Activated T-helper 17 cell treated with anti-CD3 and anti-CD28 coated beads, Interleukin-2, amount 50 U/mL, for 72 hours (primary cell): ENCODE measurements at regions not wholly inside any gene's neighbourhood (a gene's known extent, or its start where the extent isn't known, plus 50 kb on each side); places are given as distances from the start of the nearest gene placed in this dataset.
"Not testable (repeated sequence)": the region's sequence is repeated elsewhere in the genome, so short reads cannot be mapped to it uniquely, and the experiment has no call there.

Experiments
- ATAC-seq: fragments of 150-1000 bp; cut with Tn5 transposase; replicated peaks from 2 replicates; pipeline ENCODE4 v1.10.0; 2021; ENCODE audit warnings: mild to moderate bottlenecking, moderate library complexity
- H3K27ac Mint-ChIP-seq: one replicate; pipeline ENCODE4 v1.8.0; 2022; ENCODE audit warnings: mixed read lengths
- H3K27me3 Mint-ChIP-seq: one replicate; pipeline ENCODE4 v1.8.0; 2022; ENCODE audit warnings: mixed read lengths
- H3K36me3 Mint-ChIP-seq: one replicate; pipeline ENCODE4 v1.8.0; 2022; ENCODE audit warnings: low read depth, mild to moderate bottlenecking, mixed read lengths
- H3K4me1 Mint-ChIP-seq: one replicate; pipeline ENCODE4 v1.8.0; 2022; ENCODE audit warnings: mixed read lengths
- H3K4me3 Mint-ChIP-seq: one replicate; pipeline ENCODE4 v1.8.0; 2022; ENCODE audit warnings: mild to moderate bottlenecking, mixed read lengths
- H3K9me3 Mint-ChIP-seq: one replicate; pipeline ENCODE4 v1.8.0; 2022; ENCODE audit warnings: mixed read lengths

GRCh38 chr4:40681600-40681999, 51.9 kb upstream of the RBM47 start:
- Mint-ChIP-seq H3K36me3 (no peaks in the 10 kb centered on the region), H3K9me3 (no peaks in the 10 kb centered on the region), H3K4me1 (no peaks in the 10 kb centered on the region), H3K4me3 (no peak overlapping the region), H3K27ac (no peak overlapping the region), H3K27me3 (no peaks in the 10 kb centered on the region)
- ATAC-seq, result no peak

- Mint-ChIP-seq H3K9me3 (no peaks in the 10 kb centered on the region), H3K4me1 (no peaks in the 10 kb centered on the region), H3K4me3 (no peak overlapping the region), H3K36me3 (no peaks in the 10 kb centered on the region), H3K27me3 (no peaks in the 10 kb centered on the region), H3K27ac (no peak overlapping the region)
- ATAC-seq, result peak; percentile 83
Observed at GRCh38 chr4:40682290-40683101, 52.8 kb upstream of the RBM47 start.

- H3K9me3 Mint-ChIP-seq, ATAC-seq, H3K27me3 Mint-ChIP-seq, H3K36me3 Mint-ChIP-seq, H3K4me3 Mint-ChIP-seq, H3K4me1 Mint-ChIP-seq: not testable (repeated sequence)
- H3K27ac Mint-ChIP-seq, result peak overlapping the region; percentile 28
Observed at GRCh38 chr4:40683536-40684145, 54.0 kb upstream of the RBM47 start.

- H3K4me3 Mint-ChIP-seq, result no peak overlapping the region
- peaks cover 4% of the 10 kb centered on the region for H3K36me3 Mint-ChIP-seq
- H3K9me3 Mint-ChIP-seq, result no peaks in the 10 kb centered on the region
- peak overlapping the region; percentile 28 for H3K27ac Mint-ChIP-seq
- peaks cover 5% of the 10 kb centered on the region for H3K4me1 Mint-ChIP-seq
- H3K27me3 Mint-ChIP-seq, result no peaks in the 10 kb centered on the region
- ATAC-seq, result no peak
Observed at GRCh38 chr4:40684404-40684803, 54.7 kb upstream of the RBM47 start.

GRCh38 chr4:40685300-40685699, 55.6 kb upstream of the RBM47 start:
- Mint-ChIP-seq H3K4me3 (no peak overlapping the region), H3K27ac (no peak overlapping the region), H3K36me3 (peaks cover 4% of the 10 kb centered on the region), H3K4me1 (peaks cover 5% of the 10 kb centered on the region), H3K27me3 (peaks cover 2% of the 10 kb centered on the region), H3K9me3 (no peaks in the 10 kb centered on the region)
- ATAC-seq, result no peak

GRCh38 chr4:40686081-40686913, 56.6 kb upstream of the RBM47 start:
- H3K27me3 Mint-ChIP-seq, result peaks cover 9% of the 10 kb centered on the region
- ATAC-seq, result no peak
- peaks cover 11% of the 10 kb centered on the region for H3K4me1 Mint-ChIP-seq
- H3K27ac Mint-ChIP-seq, result no peak overlapping the region
- peaks cover 4% of the 10 kb centered on the region for H3K36me3 Mint-ChIP-seq
- no peaks in the 10 kb centered on the region for H3K9me3 Mint-ChIP-seq
- H3K4me3 Mint-ChIP-seq, result no peak overlapping the region

- Mint-ChIP-seq H3K36me3 (peaks cover 4% of the 10 kb centered on the region), H3K27ac (peak overlapping the region; percentile 87), H3K4me3 (peak overlapping the region; percentile 66), H3K27me3 (peaks cover 9% of the 10 kb centered on the region), H3K9me3 (peaks cover 3% of the 10 kb centered on the region), H3K4me1 (peaks cover 11% of the 10 kb centered on the region)
- peak; percentile 18 for ATAC-seq
Observed at GRCh38 chr4:40687676-40688389, 58.2 kb upstream of the RBM47 start.

GRCh38 chr4:40688446-40689095, 58.9 kb upstream of the RBM47 start:
- H3K4me3 Mint-ChIP-seq, result peak overlapping the region; percentile 66
- H3K27me3 Mint-ChIP-seq, result peaks cover 9% of the 10 kb centered on the region
- H3K36me3 Mint-ChIP-seq, result peaks cover 4% of the 10 kb centered on the region
- peaks cover 3% of the 10 kb centered on the region for H3K9me3 Mint-ChIP-seq
- H3K27ac Mint-ChIP-seq, result peak overlapping the region; percentile 87
- ATAC-seq, result peak; percentile 97
- H3K4me1 Mint-ChIP-seq, result peaks cover 11% of the 10 kb centered on the region

GRCh38 chr4:40693946-40694345, 55.8 kb upstream of the NSUN7 start:
- Mint-ChIP-seq H3K36me3 (no peaks in the 10 kb centered on the region), H3K27me3 (peaks cover 13% of the 10 kb centered on the region), H3K4me1 (peaks cover 10% of the 10 kb centered on the region), H3K9me3 (peaks cover 3% of the 10 kb centered on the region), H3K27ac (no peak overlapping the region), H3K4me3 (no peak overlapping the region)
- no peak for ATAC-seq

GRCh38 chr4:40697476-40697875, 52.3 kb upstream of the NSUN7 start:
- not testable (repeated sequence) for H3K36me3 Mint-ChIP-seq, H3K27ac Mint-ChIP-seq

GRCh38 chr4:40698733-40699132, 51.0 kb upstream of the NSUN7 start:
- Mint-ChIP-seq H3K27ac (peak overlapping the region; percentile 41), H3K9me3 (no peaks in the 10 kb centered on the region), H3K27me3 (peaks cover 3% of the 10 kb centered on the region), H3K4me1 (peaks cover 22% of the 10 kb centered on the region), H3K36me3 (peaks cover 6% of the 10 kb centered on the region), H3K4me3 (no peak overlapping the region)
- no peak for ATAC-seq

More at GRCh38 chr4:40697476-40697875, 52.3 kb upstream of the NSUN7 start:
- peaks cover 17% of the 10 kb centered on the region for H3K4me1 Mint-ChIP-seq
- not testable (repeated sequence) for ATAC-seq, H3K4me3 Mint-ChIP-seq, H3K9me3 Mint-ChIP-seq, H3K27me3 Mint-ChIP-seq

GRCh38 chr4:40699648-40700047, 50.1 kb upstream of the NSUN7 start:
- H3K27ac Mint-ChIP-seq, result peak overlapping the region; percentile 75
- H3K27me3 Mint-ChIP-seq, result no peaks in the 10 kb centered on the region
- peak overlapping the region; percentile 40 for H3K4me3 Mint-ChIP-seq
- ATAC-seq, result peak; percentile 64
- H3K9me3 Mint-ChIP-seq, result no peaks in the 10 kb centered on the region
- peaks cover 6% of the 10 kb centered on the region for H3K36me3 Mint-ChIP-seq
- peaks cover 22% of the 10 kb centered on the region for H3K4me1 Mint-ChIP-seq
